Lung (tissue), 11 donors: ENCODE measurements at regions not wholly inside any gene's neighbourhood (a gene's known extent, or its start where the extent isn't known, plus 50 kb on each side); places are given as distances from the start of the nearest gene placed in this dataset.
"Not testable (repeated sequence)": the region's sequence is repeated elsewhere in the genome, so short reads cannot be mapped to it uniquely, and the experiment has no call there.

Experiments
- ATAC-seq: fragments of 200-7000 bp; cut with Tn5 transposase; one replicate; pipeline ENCODE4 v1.9.1; 2020; ENCODE audit warnings: moderate number of reproducible peaks; ENCODE audit not compliant: insufficient read depth, low FRiP score
- DNase-seq, 3 donors: peaks; one replicate each; pipeline ENCODE4 v3.0.0-alpha.2; 2013 to 2017
- H3K27ac ChIP-seq, 2 donors: one replicate each; pipeline ENCODE4 v1.5.1; 2013; ENCODE audit warnings: mild to moderate bottlenecking in 2 of 2, moderate library complexity in 2 of 2, control low read depth in 1 of 2, inconsistent platforms in 1 of 2, low read depth in 1 of 2, low read length in 1 of 2
- H3K27me3 ChIP-seq, 3 donors: one replicate each; pipeline ENCODE4 v1.5.1; 2013; ENCODE audit warnings: low read length in 2 of 3; ENCODE audit not compliant: control insufficient read depth in 3 of 3, insufficient read depth in 3 of 3
- H3K36me3 ChIP-seq, 4 donors: one replicate each; pipeline ENCODE4 v1.5.1; 2013; ENCODE audit warnings: low read length in 4 of 4, mild to moderate bottlenecking in 1 of 4, moderate library complexity in 1 of 4; ENCODE audit not compliant: control insufficient read depth in 4 of 4, insufficient read depth in 4 of 4
- H3K4me1 ChIP-seq, 5 donors: one replicate each; pipeline ENCODE4 v1.5.1; 2013; ENCODE audit warnings: low read length in 5 of 5, mild to moderate bottlenecking in 2 of 5, moderate library complexity in 1 of 5; ENCODE audit not compliant: control insufficient read depth in 5 of 5, insufficient read depth in 5 of 5
- H3K4me3 ChIP-seq: one replicate; pipeline ENCODE4 v1.5.1; 2013; ENCODE audit warnings: mild to moderate bottlenecking, control low read depth, moderate library complexity
- H3K9ac ChIP-seq, 2 donors: one replicate each; pipeline ENCODE4 v1.5.1; 2013; ENCODE audit warnings: low read length in 2 of 2, control low read depth in 1 of 2; ENCODE audit not compliant: insufficient read depth in 1 of 2
- H3K9me3 ChIP-seq, 4 donors: one replicate each; pipeline ENCODE4 v1.5.1; 2013; ENCODE audit warnings: low read length in 3 of 4, mild to moderate bottlenecking in 1 of 4, moderate library complexity in 1 of 4; ENCODE audit not compliant: control insufficient read depth in 4 of 4, insufficient read depth in 3 of 4
- WGBS, 2 donors: extraction: QIAGEN DNeasy Blood & Tissue Kit; methylation state at CpG; one replicate each; pipeline ENCODE4 v1.1.7; 2013; 5-methylcytosine and 5-hydroxymethylcytosine counted together
- TF ChIP-seq, protein P1 (sequence below): IDR thresholded peaks from 2 replicates; pipeline ENCODE4 v1.5.1; 2012; ENCODE audit warnings: mild to moderate bottlenecking; ENCODE audit errors: control extremely low read depth, extremely low read depth
- donor health status: control.
- donor health status: control.
- donor health status: Bipolar disorder and iron deficiency.
- donor health status: healthy.
- donor health status: DM: yes; HTN: yes; CAD: no.

DNA sequence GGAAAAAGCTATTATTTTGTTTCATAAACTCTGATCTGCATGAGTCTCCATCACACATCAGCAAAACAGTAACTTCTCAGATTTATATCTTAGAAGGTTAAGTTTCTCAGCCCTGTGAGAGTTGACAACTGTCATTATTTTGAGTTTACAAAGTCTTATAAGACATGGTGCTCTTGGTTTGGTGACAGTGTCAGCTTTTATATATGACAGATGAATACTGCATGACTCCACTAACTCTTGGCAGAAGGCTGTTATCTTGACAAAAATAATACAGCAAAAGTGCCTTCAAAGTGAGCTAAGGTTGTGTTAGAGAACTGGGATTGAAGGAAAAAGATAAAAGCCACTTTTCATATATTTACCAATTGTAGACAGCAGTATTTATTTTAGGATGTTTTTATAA, 528.4 kb upstream of the SOX9 start:
- no peaks in the 10 kb centered on the region for H3K27me3 ChIP-seq
- no peaks in the 10 kb centered on the region for H3K36me3 ChIP-seq
- H3K27ac ChIP-seq, result no peak overlapping the region
- no peaks in the 10 kb centered on the region for H3K4me1 ChIP-seq
- ATAC-seq (no peak), DNase-seq (no peak)
- H3K9ac ChIP-seq, result no peak overlapping the region
- H3K9me3 ChIP-seq, result no peaks in the 10 kb centered on the region
- TF ChIP-seq, protein P1, sequence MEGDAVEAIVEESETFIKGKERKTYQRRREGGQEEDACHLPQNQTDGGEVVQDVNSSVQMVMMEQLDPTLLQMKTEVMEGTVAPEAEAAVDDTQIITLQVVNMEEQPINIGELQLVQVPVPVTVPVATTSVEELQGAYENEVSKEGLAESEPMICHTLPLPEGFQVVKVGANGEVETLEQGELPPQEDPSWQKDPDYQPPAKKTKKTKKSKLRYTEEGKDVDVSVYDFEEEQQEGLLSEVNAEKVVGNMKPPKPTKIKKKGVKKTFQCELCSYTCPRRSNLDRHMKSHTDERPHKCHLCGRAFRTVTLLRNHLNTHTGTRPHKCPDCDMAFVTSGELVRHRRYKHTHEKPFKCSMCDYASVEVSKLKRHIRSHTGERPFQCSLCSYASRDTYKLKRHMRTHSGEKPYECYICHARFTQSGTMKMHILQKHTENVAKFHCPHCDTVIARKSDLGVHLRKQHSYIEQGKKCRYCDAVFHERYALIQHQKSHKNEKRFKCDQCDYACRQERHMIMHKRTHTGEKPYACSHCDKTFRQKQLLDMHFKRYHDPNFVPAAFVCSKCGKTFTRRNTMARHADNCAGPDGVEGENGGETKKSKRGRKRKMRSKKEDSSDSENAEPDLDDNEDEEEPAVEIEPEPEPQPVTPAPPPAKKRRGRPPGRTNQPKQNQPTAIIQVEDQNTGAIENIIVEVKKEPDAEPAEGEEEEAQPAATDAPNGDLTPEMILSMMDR, result no peak
- no peak overlapping the region for H3K4me3 ChIP-seq

DNA sequence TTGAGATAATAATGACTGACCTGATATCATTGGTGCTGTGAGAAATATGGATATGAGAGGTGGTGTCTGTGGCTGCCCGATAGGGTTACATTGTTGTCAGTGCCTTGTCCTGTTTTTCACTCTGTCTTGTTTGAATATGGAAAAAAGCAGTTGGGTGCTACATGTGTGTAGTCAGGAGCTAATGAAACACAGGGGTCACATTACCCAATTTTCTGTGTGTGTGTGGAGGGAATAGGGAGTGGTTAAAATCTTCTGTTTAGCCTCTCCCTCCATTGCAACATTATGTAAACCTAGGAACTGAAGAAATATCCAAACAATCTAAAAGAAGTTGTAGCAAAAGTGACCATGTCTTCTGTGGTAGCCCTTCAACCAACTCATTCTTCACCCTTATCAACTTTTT, 527.7 kb upstream of the SOX9 start:
- no peak for ATAC-seq
- H3K4me3 ChIP-seq, result no peak overlapping the region
- WGBS, 2 donors, result 74 to 87% methylated on average over 1 of the region's 1 CpG
- TF ChIP-seq, protein P1, result no peak
- H3K27me3 ChIP-seq, result no peaks in the 10 kb centered on the region
- no peak overlapping the region for H3K9ac ChIP-seq
- DNase-seq, result no peak
- H3K36me3 ChIP-seq, result no peaks in the 10 kb centered on the region
- H3K27ac ChIP-seq, result no peak overlapping the region
- H3K9me3 ChIP-seq, result no peaks in the 10 kb centered on the region
- H3K4me1 ChIP-seq, result no peaks in the 10 kb centered on the region

DNA sequence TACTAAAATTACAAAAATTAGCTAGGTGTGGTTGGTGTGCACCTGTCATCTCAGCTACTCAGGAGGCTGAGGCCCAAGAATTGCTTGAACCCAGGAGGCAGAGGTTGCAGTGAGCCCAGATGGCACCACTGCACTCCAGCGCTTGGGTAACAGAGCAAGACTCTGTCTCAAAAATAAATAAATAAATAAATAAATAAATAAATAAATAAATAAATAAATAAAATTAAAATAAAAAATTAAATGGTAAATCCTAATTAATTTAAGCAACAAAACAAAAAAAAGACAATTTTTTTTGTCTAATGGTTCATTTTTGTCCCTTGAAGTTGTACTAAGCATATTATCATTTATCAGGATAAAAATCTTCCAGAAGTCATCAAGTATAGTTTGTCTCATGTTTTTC, 521.2 kb upstream of the SOX9 start:
- not testable (repeated sequence) for ATAC-seq, H3K4me1 ChIP-seq, H3K36me3 ChIP-seq, H3K9me3 ChIP-seq, H3K27me3 ChIP-seq, H3K9ac ChIP-seq, H3K27ac ChIP-seq, DNase-seq, H3K4me3 ChIP-seq
- 98 to 100% methylated on average over 1 of the region's 1 CpG for WGBS, 2 donors

DNA sequence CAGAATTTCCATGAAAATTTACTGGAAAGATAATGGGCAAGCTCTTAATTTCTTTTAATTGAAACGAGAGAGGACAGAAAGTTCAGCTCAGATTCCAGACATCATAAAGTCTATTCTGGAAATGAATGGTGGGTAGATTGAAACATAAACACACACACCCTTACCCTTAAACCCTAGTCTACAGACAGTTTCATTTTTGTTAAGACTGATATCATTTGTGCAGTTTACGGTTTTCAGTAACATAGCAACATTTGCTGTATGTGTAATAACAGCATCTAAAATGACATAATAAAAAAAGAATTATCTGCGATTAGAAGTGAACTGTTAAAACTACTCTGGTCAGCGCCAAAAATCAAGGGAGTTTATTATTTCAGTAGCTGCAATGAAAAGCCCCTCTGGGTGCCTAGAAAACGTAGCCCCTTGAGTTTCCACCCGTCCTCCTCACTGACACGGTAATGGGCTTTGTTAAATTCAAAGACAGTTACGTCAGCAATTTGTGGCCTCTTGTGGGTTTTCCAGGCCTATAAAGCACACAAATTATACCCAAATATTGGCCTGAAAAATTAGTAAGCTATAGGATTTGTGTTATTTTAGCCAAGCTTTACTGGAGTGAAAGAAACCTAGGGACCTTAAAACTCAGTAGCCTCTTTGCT, 520.6 kb upstream of the SOX9 start:
- Histone ChIP-seq H3K4me1 (peaks cover 0 to 5% (median 0%) of the 10 kb centered on the region in 5 donors), H3K27ac (no peak overlapping the region), H3K9ac (peak overlapping the region in 1 of 2 donors; percentile 32), H3K9me3 (peaks cover 0 to 2% (median 0%) of the 10 kb centered on the region in 4 donors), H3K36me3 (no peaks in the 10 kb centered on the region), H3K4me3 (no peak overlapping the region), H3K27me3 (no peaks in the 10 kb centered on the region)
- DNase-seq, result peak in 2 of 3 donors; percentile 61 to 77
- WGBS, 2 donors, result 73 to 78% methylated on average over 8 of the region's 8 CpGs
- ATAC-seq, result no peak
- TF ChIP-seq, protein P1, result no peak
